Endothelial cell of umbilical vein (primary cell): ENCODE measurements at regions not wholly inside any gene's neighbourhood (a gene's known extent, or its start where the extent isn't known, plus 50 kb on each side); places are given as distances from the start of the nearest gene placed in this dataset.

Experiments used
- BruUV-seq: library from RNA; stranded (reverse); fragments of 400-500 nt; replicated peaks from 2 replicates; lab custom pipeline; 2021; lab: Mats Ljungman, UMichigan
- CTCF ChIA-PET: fragments of 300-600, 350-600 bp; sonication (Branson Sonifier 250); formaldehyde crosslinking; loops from one replicate; lab custom pipeline; 2021; ENCODE audit warnings: antibody characterized with exemption, inconsistent platforms; lab: Charles Lee
- POLR2A ChIA-PET: fragments of 300-600, 350-600 bp; sonication (Branson Sonifier 250); formaldehyde crosslinking; loops from one replicate; lab custom pipeline; 2021; ENCODE audit warnings: antibody characterized with exemption, inconsistent platforms; lab: Charles Lee
- DNase-seq: peaks from one replicate; pipeline ENCODE4 v3.0.0-alpha.2; 2011; ENCODE audit warnings: low read depth, low spot score
- FAIRE-seq: peaks from 2 replicates; lab custom pipeline; 2011; peaks lifted over from hg19 to GRCh38; lab: Jason Lieb, UNC
- H2AFZ ChIP-seq: 2 replicates; pipeline ENCODE4 v1.6.0; 2012; ENCODE audit warnings: low read depth, low read length, control low read depth, inconsistent platforms
- H3K27ac ChIP-seq: 2 replicates; pipeline ENCODE4 v1.5.1; 2011; ENCODE audit warnings: low read depth, mild to moderate bottlenecking, control low read depth, low read length, moderate library complexity; ENCODE audit not compliant: insufficient read depth
- H3K27me3 ChIP-seq, 2 experiments: 2 replicates each; pipeline versions ENCODE4 v1.6.0 to v1.6.1; 2011; ENCODE audit warnings: low read length in 2 of 2, mixed read lengths in 1 of 2; ENCODE audit not compliant: control insufficient read depth in 2 of 2, insufficient read depth in 2 of 2
- H3K36me3 ChIP-seq, 2 experiments: 2 replicates in 1 of 2; 3 replicates in 1 of 2; pipeline ENCODE4 v1.5.1; 2011; ENCODE audit warnings: low read length in 2 of 2, mild to moderate bottlenecking in 1 of 2, moderate library complexity in 1 of 2; ENCODE audit not compliant: control insufficient read depth in 2 of 2, insufficient read depth in 2 of 2; ENCODE audit errors: extremely low read depth in 1 of 2
- H3K4me1 ChIP-seq: 3 replicates; pipeline ENCODE4 v1.5.1; 2011; ENCODE audit warnings: mild to moderate bottlenecking, low read length; ENCODE audit not compliant: control insufficient read depth, insufficient read depth; ENCODE audit errors: extremely low read depth
- H3K4me2 ChIP-seq: 2 replicates; pipeline ENCODE4 v1.6.1; 2011; ENCODE audit warnings: low read length, control low read depth, mixed read lengths; ENCODE audit not compliant: insufficient read depth
- H3K4me3 ChIP-seq, 3 experiments: fragments of 200-600 bp in 1 of 3; sonication (generic), shearing (Covaris generic) in 1 of 3; replicated peaks in 1 of 3; 2 replicates each; pipeline ENCODE4 v1.5.1; 2011 to 2016; ENCODE audit warnings: control low read depth in 3 of 3, low read length in 3 of 3, mild to moderate bottlenecking in 2 of 3, inconsistent platforms in 1 of 3, low read depth in 1 of 3, moderate library complexity in 1 of 3; ENCODE audit not compliant: insufficient read depth in 1 of 3
- H3K79me2 ChIP-seq: 2 replicates; pipeline ENCODE4 v1.6.0; 2012; ENCODE audit warnings: low read length, inconsistent platforms; ENCODE audit not compliant: control insufficient read depth, insufficient read depth
- H3K9ac ChIP-seq: replicated peaks from 2 replicates; pipeline ENCODE3; 2011; ENCODE audit warnings: low read length, control low read depth; ENCODE audit not compliant: insufficient read depth; ENCODE audit errors: extremely low read depth
- H3K9me1 ChIP-seq: replicated peaks from 3 replicates; pipeline ENCODE4 v1.6.0; 2011; ENCODE audit warnings: mild to moderate bottlenecking, low read length; ENCODE audit not compliant: control insufficient read depth, insufficient read depth; ENCODE audit errors: extremely low read depth
- H3K9me3 ChIP-seq: replicated peaks from 2 replicates; pipeline ENCODE4 v1.5.1; 2012; ENCODE audit warnings: low read length, inconsistent platforms; ENCODE audit not compliant: control insufficient read depth, insufficient read depth
- H4K20me1 ChIP-seq: replicated peaks from 2 replicates; pipeline ENCODE3; 2011; ENCODE audit warnings: mild to moderate bottlenecking, low read length; ENCODE audit not compliant: control insufficient read depth, insufficient read depth; ENCODE audit errors: extremely low read depth
- EZH2 ChIP-seq: IDR thresholded peaks from 2 replicates; pipeline ENCODE4 v1.6.1; 2012; ENCODE audit warnings: borderline replicate concordance, low read depth, mild to moderate bottlenecking, moderate library complexity, low read length, inconsistent platforms; ENCODE audit not compliant: severe bottlenecking
- FOS ChIP-seq: IDR thresholded peaks from 2 replicates; pipeline ENCODE4 v1.6.1; 2011; ENCODE audit warnings: mild to moderate bottlenecking, low read length, moderate library complexity, borderline replicate concordance; ENCODE audit not compliant: insufficient read depth
- GATA2 ChIP-seq: IDR thresholded peaks from 2 replicates; pipeline ENCODE4 v1.7.0; 2011; ENCODE audit warnings: low read depth, mild to moderate bottlenecking, moderate library complexity, mixed read lengths, low read length; ENCODE audit not compliant: insufficient read length, insufficient read depth
- JUN ChIP-seq: IDR thresholded peaks from 2 replicates; pipeline ENCODE4 v1.6.1; 2011; ENCODE audit warnings: borderline replicate concordance, low read depth; ENCODE audit not compliant: insufficient read length, insufficient read depth
- MYC ChIP-seq: IDR thresholded peaks from one replicate; pipeline ENCODE4 v1.6.1; 2011; ENCODE audit warnings: mild to moderate bottlenecking, low read depth, low read length
- POLR2A ChIP-seq: IDR thresholded peaks from 2 replicates; pipeline ENCODE4 v1.6.1; 2012; ENCODE audit warnings: low read depth, mild to moderate bottlenecking, control low read depth, low read length
- POLR2AphosphoS5 ChIP-seq: IDR thresholded peaks from 2 replicates; pipeline ENCODE4 v1.6.1; 2012; ENCODE audit warnings: low read depth, mild to moderate bottlenecking, control low read depth, low read length, moderate library complexity; ENCODE audit not compliant: insufficient read depth
- dilution Hi-C: fragments of 300-500 bp; cut with MboI; formaldehyde crosslinking; loops from one replicate; pipeline ENCODE4 v1.15.0; 2019; ENCODE audit warnings: low sequenced_read_pairs; ENCODE audit not compliant: extremely low pct_ligation_motif_present
- intact Hi-C: fragments of 100-400 bp; cut with micrococcal nuclease; formaldehyde crosslinking; loops from one replicate; pipeline ENCODE4 v1.10.0; 2022
- TF ChIP-seq, protein P1 (sequence below), 2 donors: IDR thresholded peaks; 1 replicate in 1 of 2; 2 replicates in 1 of 2; pipeline ENCODE4 v1.5.1; 2011; ENCODE audit warnings: low read length in 2 of 2, mild to moderate bottlenecking in 2 of 2, moderate library complexity in 2 of 2, control low read depth in 1 of 2, inconsistent platforms in 1 of 2, low read depth in 1 of 2; ENCODE audit not compliant: insufficient read depth in 1 of 2; ENCODE audit errors: extremely low read depth in 1 of 2
- TF ChIP-seq, protein P2 (sequence below): IDR thresholded peaks from 2 replicates; pipeline ENCODE4 v1.6.1; 2011; ENCODE audit not compliant: insufficient read depth, insufficient read length

DNA sequence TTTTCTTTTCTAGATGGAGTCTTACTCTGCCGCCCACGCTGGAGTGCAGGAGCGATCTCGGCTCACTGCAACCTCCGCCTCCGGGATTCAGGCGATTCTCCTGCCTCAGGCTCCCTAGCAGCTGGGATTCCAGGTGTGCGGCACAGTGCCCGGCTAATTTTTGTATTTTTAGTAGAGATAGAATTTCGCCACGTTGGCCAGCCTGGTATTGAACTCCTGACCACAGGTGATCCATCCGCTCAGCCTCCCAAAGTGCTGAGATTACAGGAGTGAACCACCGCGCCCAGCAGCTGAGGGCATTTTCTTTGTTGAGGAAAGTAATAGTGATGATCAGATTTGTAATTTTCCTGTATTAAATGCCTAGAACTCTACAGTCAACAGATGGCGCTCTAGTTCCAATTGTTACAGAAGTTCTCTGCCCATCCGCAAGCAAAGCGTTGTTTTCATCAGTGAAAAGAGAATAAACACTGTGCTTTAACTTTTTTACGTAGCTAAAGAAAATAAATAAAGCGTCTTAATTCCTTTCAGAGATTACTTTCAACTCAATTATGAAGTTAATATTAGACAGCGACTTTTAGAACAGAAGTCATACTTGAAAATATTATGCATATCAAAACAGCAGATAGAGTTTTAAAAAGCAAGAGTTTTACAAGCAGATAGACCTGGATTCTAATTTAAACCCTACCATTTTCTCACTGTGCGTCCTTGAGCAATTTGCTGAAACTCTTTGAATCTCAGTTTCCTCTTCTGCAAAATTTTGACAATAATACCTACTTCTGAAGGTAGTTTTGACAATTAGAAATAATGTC, 335.1 kb downstream of the DUSP6 start:
- peak; percentile 85 for DNase-seq
- dilution Hi-C loops (no loop called here), intact Hi-C loops (loop anchor here (5.0 to 10.0 kb wide), 2 partner anchors 690 to 1928 kb away; partner anchors contain the start of gene ATP2B1)
- Histone ChIP-seq H2AFZ (peak overlapping the region; percentile 82), H4K20me1 (no peaks in the 10 kb centered on the region), H3K4me3 (peak overlapping the region in 2 of 3 experiments; percentile 14 to 28), H3K4me2 (peak overlapping the region; percentile 27), H3K9me1 (no peaks in the 10 kb centered on the region), H3K27me3 (no peaks in the 10 kb centered on the region), H3K9me3 (no peaks in the 10 kb centered on the region), H3K9ac (peak overlapping the region; percentile 29), H3K79me2 (no peaks in the 10 kb centered on the region), H3K27ac (no peak overlapping the region), H3K4me1 (peaks cover 8% of the 10 kb centered on the region), H3K36me3 (no peaks in the 10 kb centered on the region)
- TF ChIP-seq, protein P1, sequence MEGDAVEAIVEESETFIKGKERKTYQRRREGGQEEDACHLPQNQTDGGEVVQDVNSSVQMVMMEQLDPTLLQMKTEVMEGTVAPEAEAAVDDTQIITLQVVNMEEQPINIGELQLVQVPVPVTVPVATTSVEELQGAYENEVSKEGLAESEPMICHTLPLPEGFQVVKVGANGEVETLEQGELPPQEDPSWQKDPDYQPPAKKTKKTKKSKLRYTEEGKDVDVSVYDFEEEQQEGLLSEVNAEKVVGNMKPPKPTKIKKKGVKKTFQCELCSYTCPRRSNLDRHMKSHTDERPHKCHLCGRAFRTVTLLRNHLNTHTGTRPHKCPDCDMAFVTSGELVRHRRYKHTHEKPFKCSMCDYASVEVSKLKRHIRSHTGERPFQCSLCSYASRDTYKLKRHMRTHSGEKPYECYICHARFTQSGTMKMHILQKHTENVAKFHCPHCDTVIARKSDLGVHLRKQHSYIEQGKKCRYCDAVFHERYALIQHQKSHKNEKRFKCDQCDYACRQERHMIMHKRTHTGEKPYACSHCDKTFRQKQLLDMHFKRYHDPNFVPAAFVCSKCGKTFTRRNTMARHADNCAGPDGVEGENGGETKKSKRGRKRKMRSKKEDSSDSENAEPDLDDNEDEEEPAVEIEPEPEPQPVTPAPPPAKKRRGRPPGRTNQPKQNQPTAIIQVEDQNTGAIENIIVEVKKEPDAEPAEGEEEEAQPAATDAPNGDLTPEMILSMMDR (IDR thresholded peaks at IDR 0.05; ENCODE audit: extremely low read depth in 1 of 2, insufficient read depth in 1 of 2, low read depth in 1 of 2, low read length in 2 of 2), result peak; percentile 55 to 60
- no peak for TF ChIP-seq POLR2A
- BruUV-seq, result TSS peak; percentile 57
- peak; percentile 84 for FAIRE-seq
- ChIA-PET POLR2A (interaction anchor here (1.4 kb wide), 2 partner anchors 330 to 334 kb away, joined by 4 read pairs; no protein-coding TSS in a partner anchor), CTCF (interaction anchor here (0.8 to 5.6 kb wide), 25 partner anchors 16 to 1924 kb away, joined by 3 to 171 read pairs (median 4); partner anchors contain the start of genes DUSP6, GALNT4 and POC1B)

DNA sequence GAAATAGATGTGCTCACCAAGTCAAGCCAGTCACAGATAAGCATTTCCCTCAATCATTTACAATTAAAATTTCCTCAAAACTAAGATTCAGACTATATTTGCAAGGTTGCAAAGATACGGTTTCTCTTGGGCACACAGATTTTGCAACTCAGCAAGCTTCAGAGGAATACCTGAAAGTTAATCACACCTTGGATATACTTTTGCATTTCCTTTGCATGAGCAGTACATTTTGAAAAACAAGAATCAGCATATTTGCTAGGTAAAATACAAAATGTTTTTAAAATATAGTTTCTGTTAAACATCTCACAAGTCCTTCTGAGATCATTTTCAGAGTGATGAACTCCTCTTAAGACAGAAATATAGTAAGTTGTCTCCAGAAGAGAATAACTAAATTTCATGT, 336.9 kb downstream of the DUSP6 start:
- dilution Hi-C loops, result no loop called here
- FAIRE-seq (no peak), DNase-seq (no peak)
- H3K79me2 ChIP-seq, result no peaks in the 10 kb centered on the region
- H2AFZ ChIP-seq, result no peak overlapping the region
- TF ChIP-seq, protein P2, sequence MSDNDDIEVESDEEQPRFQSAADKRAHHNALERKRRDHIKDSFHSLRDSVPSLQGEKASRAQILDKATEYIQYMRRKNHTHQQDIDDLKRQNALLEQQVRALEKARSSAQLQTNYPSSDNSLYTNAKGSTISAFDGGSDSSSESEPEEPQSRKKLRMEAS, result no peak
- TF ChIP-seq JUN (no peak), EZH2 (no peak), FOS (no peak), GATA2 (no peak), POLR2A (no peak), POLR2AphosphoS5 (no peak), MYC (no peak)
- TF ChIP-seq, protein P1 (IDR thresholded peaks at IDR 0.05; ENCODE audit: extremely low read depth in 1 of 2, insufficient read depth in 1 of 2, low read depth in 1 of 2, low read length in 2 of 2), result no peak
- BruUV-seq, result no TSS peak
- no peaks in the 10 kb centered on the region for H3K36me3 ChIP-seq
- no peak overlapping the region for H3K27ac ChIP-seq
- no peaks in the 10 kb centered on the region for H4K20me1 ChIP-seq
- no peaks in the 10 kb centered on the region for H3K9me3 ChIP-seq
- H3K9me1 ChIP-seq, result no peaks in the 10 kb centered on the region
- CTCF ChIA-PET, result interaction anchor here (1.0 to 1.4 kb wide), 2 partner anchors 21 to 509 kb away, joined by 3 to 4 read pairs; no protein-coding TSS in a partner anchor
- intact Hi-C loops, result loop anchor here (5.0 to 10.0 kb wide), 2 partner anchors 692 to 1929 kb away; partner anchors contain the start of gene ATP2B1
- H3K4me1 ChIP-seq, result peaks cover 8% of the 10 kb centered on the region
- no peaks in the 10 kb centered on the region for H3K27me3 ChIP-seq
- POLR2A ChIA-PET, result no interaction called here
- no peak overlapping the region for H3K9ac ChIP-seq
- no peak overlapping the region for H3K4me3 ChIP-seq
- H3K4me2 ChIP-seq, result no peak overlapping the region
